DND-41 (cell line): ENCODE measurements at regions not wholly inside any gene's neighbourhood (a gene's known extent, or its start where the extent isn't known, plus 50 kb on each side); places are given as distances from the start of the nearest gene placed in this dataset.
"Not testable (repeated sequence)": the region's sequence is repeated elsewhere in the genome, so short reads cannot be mapped to it uniquely, and the experiment has no call there.

Experiments used
- ATAC-seq: fragments of 200-7000 bp; cut with Tn5 transposase; 3 replicates; pipeline ENCODE4 v1.9.1; 2021; ENCODE audit warnings: low read depth; ENCODE audit not compliant: insufficient read depth
- DNase-seq: peaks from one replicate; pipeline ENCODE4 v3.0.0-alpha.2; 2020
- H2AFZ ChIP-seq: 2 replicates; pipeline ENCODE4 v1.6.0; 2012; ENCODE audit warnings: low read depth, low read length
- H3K27ac ChIP-seq: 2 replicates; pipeline ENCODE4 v1.5.1; 2012; ENCODE audit warnings: low read length, inconsistent platforms
- H3K27me3 ChIP-seq: fragments of 200-600 bp; sonication (generic); 2 replicates; pipeline ENCODE4 v1.6.0; 2012; ENCODE audit warnings: low read length, mild to moderate bottlenecking, inconsistent platforms; ENCODE audit not compliant: insufficient read depth, poor library complexity
- H3K36me3 ChIP-seq: 2 replicates; pipeline ENCODE4 v1.5.1; 2012; ENCODE audit warnings: low read length, inconsistent platforms; ENCODE audit not compliant: insufficient read depth
- H3K4me1 ChIP-seq: 2 replicates; pipeline ENCODE4 v1.5.1; 2012; ENCODE audit warnings: mild to moderate bottlenecking, low read length; ENCODE audit not compliant: insufficient read depth
- H3K4me2 ChIP-seq: 2 replicates; pipeline ENCODE4 v1.6.0; 2012; ENCODE audit warnings: mild to moderate bottlenecking, moderate library complexity, low read length, inconsistent platforms; ENCODE audit not compliant: insufficient read depth
- H3K4me3 ChIP-seq, 2 experiments: fragments of 200-600 bp in 1 of 2; shearing (Covaris generic) in 1 of 2; 2 replicates each; pipeline ENCODE4 v1.5.1; 2012 to 2016; ENCODE audit warnings: inconsistent platforms in 2 of 2, low read length in 2 of 2, mild to moderate bottlenecking in 2 of 2, low read depth in 1 of 2, moderate library complexity in 1 of 2
- H3K79me2 ChIP-seq: 2 replicates; pipeline ENCODE4 v1.6.0; 2012; ENCODE audit warnings: low read length, inconsistent platforms; ENCODE audit not compliant: insufficient read depth
- H3K9ac ChIP-seq: 2 replicates; pipeline ENCODE4 v1.6.0; 2012; ENCODE audit warnings: low read depth, mild to moderate bottlenecking, inconsistent platforms, low read length, moderate library complexity
- H3K9me3 ChIP-seq: 2 replicates; pipeline ENCODE4 v1.5.1; 2012; ENCODE audit warnings: low read length, moderate library complexity, mild to moderate bottlenecking, inconsistent platforms; ENCODE audit not compliant: insufficient read depth, severe bottlenecking
- H4K20me1 ChIP-seq: 2 replicates; pipeline ENCODE4 v1.6.0; 2012; ENCODE audit warnings: low read length; ENCODE audit not compliant: insufficient read depth
- EZH2 ChIP-seq: IDR thresholded peaks from 3 replicates; pipeline ENCODE4 v1.6.1; 2012; ENCODE audit warnings: borderline replicate concordance, low read depth, mild to moderate bottlenecking, moderate library complexity, low read length, inconsistent platforms; ENCODE audit not compliant: severe bottlenecking
- TF ChIP-seq, protein P1 (sequence below): IDR thresholded peaks from 2 replicates; pipeline ENCODE4 v1.5.1; 2012; ENCODE audit warnings: borderline replicate concordance, low read length, moderate library complexity, mild to moderate bottlenecking; ENCODE audit not compliant: poor library complexity, severe bottlenecking; ENCODE audit errors: extremely low read depth

- DNase-seq (no peak), ATAC-seq (no peak)
- H3K27me3 ChIP-seq = no peaks in the 10 kb centered on the region
- no peak overlapping the region for H3K4me2 ChIP-seq
- H3K36me3 ChIP-seq = no peaks in the 10 kb centered on the region
- no peak for TF ChIP-seq EZH2
- H3K79me2 ChIP-seq = no peaks in the 10 kb centered on the region
- H3K27ac ChIP-seq = no peak overlapping the region
- no peaks in the 10 kb centered on the region for H3K4me1 ChIP-seq
- no peak overlapping the region for H2AFZ ChIP-seq
- H4K20me1 ChIP-seq = no peaks in the 10 kb centered on the region
- H3K9me3 ChIP-seq = no peaks in the 10 kb centered on the region
- no peak overlapping the region for H3K4me3 ChIP-seq
- H3K9ac ChIP-seq = no peak overlapping the region
Measured at GRCh38 chrX:3950373-3950772, 236.9 kb upstream of the PRKX start.

DNA sequence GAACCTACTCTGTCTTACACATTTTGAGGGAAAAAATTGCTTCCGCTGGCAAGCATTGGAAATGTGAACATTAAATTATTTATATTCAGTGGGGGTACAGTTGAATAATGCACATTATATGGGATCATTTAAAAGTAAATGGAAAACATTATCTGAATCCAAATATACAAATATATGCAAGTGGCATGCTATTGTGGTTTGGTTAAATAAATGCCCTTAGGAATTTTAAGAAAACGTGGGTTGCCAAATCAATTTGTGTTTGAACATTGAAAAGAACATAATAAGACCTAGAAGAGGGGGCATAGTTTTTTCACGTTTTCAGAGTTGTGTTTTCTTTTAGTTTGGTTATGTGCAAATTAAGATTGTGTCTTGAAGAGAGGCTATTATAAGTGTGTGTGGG is 230.5 kb upstream of the PRKX start:
- ATAC-seq (no peak), DNase-seq (no peak)
- Histone ChIP-seq H3K79me2 (no peaks in the 10 kb centered on the region), H3K4me3 (no peak overlapping the region), H3K27me3 (no peaks in the 10 kb centered on the region), H3K4me1 (no peaks in the 10 kb centered on the region), H2AFZ (no peak overlapping the region), H3K9ac (no peak overlapping the region), H4K20me1 (no peaks in the 10 kb centered on the region), H3K4me2 (no peak overlapping the region), H3K36me3 (no peaks in the 10 kb centered on the region), H3K9me3 (no peaks in the 10 kb centered on the region), H3K27ac (no peak overlapping the region)
- no peak for TF ChIP-seq EZH2
- TF ChIP-seq, protein P1, sequence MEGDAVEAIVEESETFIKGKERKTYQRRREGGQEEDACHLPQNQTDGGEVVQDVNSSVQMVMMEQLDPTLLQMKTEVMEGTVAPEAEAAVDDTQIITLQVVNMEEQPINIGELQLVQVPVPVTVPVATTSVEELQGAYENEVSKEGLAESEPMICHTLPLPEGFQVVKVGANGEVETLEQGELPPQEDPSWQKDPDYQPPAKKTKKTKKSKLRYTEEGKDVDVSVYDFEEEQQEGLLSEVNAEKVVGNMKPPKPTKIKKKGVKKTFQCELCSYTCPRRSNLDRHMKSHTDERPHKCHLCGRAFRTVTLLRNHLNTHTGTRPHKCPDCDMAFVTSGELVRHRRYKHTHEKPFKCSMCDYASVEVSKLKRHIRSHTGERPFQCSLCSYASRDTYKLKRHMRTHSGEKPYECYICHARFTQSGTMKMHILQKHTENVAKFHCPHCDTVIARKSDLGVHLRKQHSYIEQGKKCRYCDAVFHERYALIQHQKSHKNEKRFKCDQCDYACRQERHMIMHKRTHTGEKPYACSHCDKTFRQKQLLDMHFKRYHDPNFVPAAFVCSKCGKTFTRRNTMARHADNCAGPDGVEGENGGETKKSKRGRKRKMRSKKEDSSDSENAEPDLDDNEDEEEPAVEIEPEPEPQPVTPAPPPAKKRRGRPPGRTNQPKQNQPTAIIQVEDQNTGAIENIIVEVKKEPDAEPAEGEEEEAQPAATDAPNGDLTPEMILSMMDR = no peak

DNA sequence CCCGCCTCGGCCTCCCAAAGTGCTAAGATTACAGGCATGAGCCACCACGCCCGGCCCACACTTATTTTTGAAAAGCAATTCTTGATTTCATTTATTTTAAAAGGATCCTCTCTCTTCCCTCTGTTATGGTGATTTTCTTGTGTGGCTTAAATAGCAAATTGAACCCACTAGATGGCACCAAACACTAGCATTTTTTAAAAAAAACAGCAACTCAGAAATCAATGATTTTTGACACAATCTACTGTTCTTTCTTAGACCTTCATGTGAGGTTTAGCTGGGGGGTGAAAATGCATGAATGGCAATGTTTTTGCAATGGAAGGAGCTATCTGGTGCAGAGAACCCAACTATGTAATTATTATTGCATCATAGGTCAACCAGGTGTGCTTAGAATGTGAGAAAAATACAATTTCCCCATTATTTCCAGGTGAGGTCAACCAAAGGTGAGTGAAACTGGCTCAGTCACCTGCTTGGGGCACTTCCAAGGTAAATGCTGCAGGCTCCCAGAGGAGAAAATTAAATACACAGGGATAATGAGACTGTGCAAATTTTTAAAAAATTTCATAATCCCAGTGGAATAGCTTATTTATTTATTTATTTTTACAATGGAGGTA is 226.7 kb upstream of the PRKX start:
- Histone ChIP-seq H4K20me1 (no peaks in the 10 kb centered on the region), H3K36me3 (no peaks in the 10 kb centered on the region), H2AFZ (no peak overlapping the region), H3K4me2 (no peak overlapping the region), H3K9ac (no peak overlapping the region), H3K27ac (no peak overlapping the region), H3K4me1 (no peaks in the 10 kb centered on the region), H3K4me3 (no peak overlapping the region), H3K9me3 (no peaks in the 10 kb centered on the region), H3K79me2 (no peaks in the 10 kb centered on the region), H3K27me3 (no peaks in the 10 kb centered on the region)
- no peak for ATAC-seq
- DNase-seq = no peak
- TF ChIP-seq, protein P1 = peak; percentile 56
- TF ChIP-seq EZH2 = no peak

- TF ChIP-seq, protein P1 = no peak
- TF ChIP-seq EZH2 = no peak
- Histone ChIP-seq H4K20me1 (no peaks in the 10 kb centered on the region), H3K9ac (no peak overlapping the region), H3K27me3 (no peaks in the 10 kb centered on the region), H3K9me3 (no peaks in the 10 kb centered on the region), H2AFZ (no peak overlapping the region), H3K79me2 (no peaks in the 10 kb centered on the region), H3K27ac (no peak overlapping the region), H3K36me3 (no peaks in the 10 kb centered on the region), H3K4me2 (no peak overlapping the region), H3K4me3 (no peak overlapping the region), H3K4me1 (no peaks in the 10 kb centered on the region)
- ATAC-seq (no peak), DNase-seq (no peak)
Measured at GRCh38 chrX:3938587-3938986, 225.1 kb upstream of the PRKX start.

DNA sequence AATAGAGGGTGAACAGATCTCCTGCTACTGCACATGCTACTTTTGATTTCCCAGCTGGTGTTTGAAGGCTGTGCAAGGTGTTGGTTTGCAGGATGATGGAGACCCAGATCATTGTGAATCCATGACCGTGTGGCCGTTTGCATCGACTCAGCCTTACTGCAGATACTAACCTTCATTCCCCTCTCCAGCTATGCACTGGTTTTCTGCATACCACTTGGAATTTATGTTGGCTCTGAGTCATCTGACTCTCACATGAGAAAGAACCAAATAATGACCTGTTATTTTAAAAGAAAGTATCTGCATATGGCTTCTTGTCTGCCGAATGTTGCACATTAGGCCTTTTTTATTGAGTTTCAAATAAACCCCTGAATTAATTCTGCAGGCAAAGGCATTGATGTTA is 221.7 kb upstream of the PRKX start:
- DNase-seq, ATAC-seq, H4K20me1 ChIP-seq, H3K27me3 ChIP-seq, H3K4me2 ChIP-seq, H3K9ac ChIP-seq, H3K36me3 ChIP-seq, H2AFZ ChIP-seq, H3K79me2 ChIP-seq, H3K4me1 ChIP-seq, H3K4me3 ChIP-seq, H3K27ac ChIP-seq, H3K9me3 ChIP-seq: not testable (repeated sequence)

- peak; percentile 96 for ATAC-seq
- not testable (repeated sequence) for H3K4me3 ChIP-seq, H3K9ac ChIP-seq, H4K20me1 ChIP-seq, H3K4me2 ChIP-seq, DNase-seq, H3K4me1 ChIP-seq, H3K79me2 ChIP-seq, H3K27ac ChIP-seq, H3K27me3 ChIP-seq, H2AFZ ChIP-seq, H3K36me3 ChIP-seq, H3K9me3 ChIP-seq
Measured at GRCh38 chrX:3920424-3921017, 207.1 kb upstream of the PRKX start.
